ENCODE measurements at regions not wholly inside any gene's neighbourhood (a gene's known extent, or its start where the extent isn't known, plus 50 kb on each side); places are given as distances from the start of the nearest gene placed in this dataset.
A peak's percentile ranks its signal among the peaks of the same experiment; 100 is the strongest.

DNA sequence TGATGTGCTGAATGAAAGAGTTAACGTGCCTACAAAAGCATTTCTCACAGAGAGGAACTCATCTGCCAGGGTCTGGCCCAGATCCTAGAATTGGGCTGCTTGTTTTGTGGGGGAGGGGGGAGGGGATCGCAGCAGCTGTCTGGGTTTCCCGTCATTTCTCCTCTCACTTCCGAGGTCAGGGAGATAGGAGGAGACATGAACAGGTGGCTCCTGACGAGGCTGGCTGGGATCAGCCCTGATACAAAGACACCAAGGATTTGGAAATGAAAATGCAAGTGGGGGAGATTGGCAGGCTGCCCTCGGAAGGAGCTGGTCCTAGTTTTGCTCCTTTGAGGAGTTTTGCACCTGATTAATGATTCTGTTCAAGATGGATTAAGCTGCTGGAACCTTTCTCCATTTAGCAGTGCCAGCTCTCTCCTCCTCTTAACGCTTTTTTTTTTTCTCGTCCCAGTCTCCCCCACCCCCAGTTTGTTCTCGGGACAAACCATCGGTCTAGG is 86.8 kb upstream of the KMT2C start:
- Histone ChIP-seq H3K27ac (ENCODE audit: low read depth) (no peak overlapping the region), H3F3A (replicated peaks; ENCODE audit: low read depth) (no peaks in the 10 kb centered on the region), H3K4me2 (peak overlapping the region; percentile 57; the same call in 1 of the 2 replicates), H3K4me1 (ENCODE audit: insufficient read depth) (peaks cover 16% of the 10 kb centered on the region), H2AFZ (peak overlapping the region; percentile 97), H3K36me3 (ENCODE audit: insufficient read depth) (no peaks in the 10 kb centered on the region), H3K79me2 (replicated peaks; ENCODE audit: insufficient read depth) (no peaks in the 10 kb centered on the region), H3K9me2 (ENCODE audit: insufficient read depth) (no peaks in the 10 kb centered on the region), H3K27me3 (ENCODE audit: insufficient read depth) (no peaks in the 10 kb centered on the region), H4K20me1 (replicated peaks; ENCODE audit: insufficient read depth) (no peaks in the 10 kb centered on the region), H3K4me3 (no peak overlapping the region)
- H3K4me1 Mint-ChIP-seq, result peaks cover 20% of the 10 kb centered on the region
- no peak overlapping the region for H3K27ac Mint-ChIP-seq
- TF ChIP-seq EZH2phosphoT487 (IDR thresholded peaks at IDR 0.05; ENCODE audit: unreplicated experiment) (no peak), STAT1 (IDR thresholded peaks at IDR 0.05; ENCODE audit: unreplicated experiment) (no peak), JUNB (IDR thresholded peaks at IDR 0.05; ENCODE audit: unreplicated experiment) (no peak), ZNF331 (CRISPR knock-in tag; IDR thresholded peaks at IDR 0.05; ENCODE audit: low read depth) (no peak), POLR2AphosphoS5 (IDR thresholded peaks at IDR 0.05; ENCODE audit: low read depth) (no peak), ZNF114 (CRISPR knock-in tag; IDR thresholded peaks at IDR 0.05) (no peak), NANOG (IDR thresholded peaks at IDR 0.05; ENCODE audit: borderline replicate concordance) (no peak), EZH2 (IDR thresholded peaks at IDR 0.05; ENCODE audit: low read depth, unreplicated experiment) (no peak), CREB1 (CRISPR knock-in tag; IDR thresholded peaks at IDR 0.05; ENCODE audit: low read depth) (no peak)
- TF ChIP-seq, protein P1, sequence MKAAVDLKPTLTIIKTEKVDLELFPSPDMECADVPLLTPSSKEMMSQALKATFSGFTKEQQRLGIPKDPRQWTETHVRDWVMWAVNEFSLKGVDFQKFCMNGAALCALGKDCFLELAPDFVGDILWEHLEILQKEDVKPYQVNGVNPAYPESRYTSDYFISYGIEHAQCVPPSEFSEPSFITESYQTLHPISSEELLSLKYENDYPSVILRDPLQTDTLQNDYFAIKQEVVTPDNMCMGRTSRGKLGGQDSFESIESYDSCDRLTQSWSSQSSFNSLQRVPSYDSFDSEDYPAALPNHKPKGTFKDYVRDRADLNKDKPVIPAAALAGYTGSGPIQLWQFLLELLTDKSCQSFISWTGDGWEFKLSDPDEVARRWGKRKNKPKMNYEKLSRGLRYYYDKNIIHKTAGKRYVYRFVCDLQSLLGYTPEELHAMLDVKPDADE (IDR thresholded peaks at IDR 0.05), result no peak
- TF ChIP-seq, protein P2, sequence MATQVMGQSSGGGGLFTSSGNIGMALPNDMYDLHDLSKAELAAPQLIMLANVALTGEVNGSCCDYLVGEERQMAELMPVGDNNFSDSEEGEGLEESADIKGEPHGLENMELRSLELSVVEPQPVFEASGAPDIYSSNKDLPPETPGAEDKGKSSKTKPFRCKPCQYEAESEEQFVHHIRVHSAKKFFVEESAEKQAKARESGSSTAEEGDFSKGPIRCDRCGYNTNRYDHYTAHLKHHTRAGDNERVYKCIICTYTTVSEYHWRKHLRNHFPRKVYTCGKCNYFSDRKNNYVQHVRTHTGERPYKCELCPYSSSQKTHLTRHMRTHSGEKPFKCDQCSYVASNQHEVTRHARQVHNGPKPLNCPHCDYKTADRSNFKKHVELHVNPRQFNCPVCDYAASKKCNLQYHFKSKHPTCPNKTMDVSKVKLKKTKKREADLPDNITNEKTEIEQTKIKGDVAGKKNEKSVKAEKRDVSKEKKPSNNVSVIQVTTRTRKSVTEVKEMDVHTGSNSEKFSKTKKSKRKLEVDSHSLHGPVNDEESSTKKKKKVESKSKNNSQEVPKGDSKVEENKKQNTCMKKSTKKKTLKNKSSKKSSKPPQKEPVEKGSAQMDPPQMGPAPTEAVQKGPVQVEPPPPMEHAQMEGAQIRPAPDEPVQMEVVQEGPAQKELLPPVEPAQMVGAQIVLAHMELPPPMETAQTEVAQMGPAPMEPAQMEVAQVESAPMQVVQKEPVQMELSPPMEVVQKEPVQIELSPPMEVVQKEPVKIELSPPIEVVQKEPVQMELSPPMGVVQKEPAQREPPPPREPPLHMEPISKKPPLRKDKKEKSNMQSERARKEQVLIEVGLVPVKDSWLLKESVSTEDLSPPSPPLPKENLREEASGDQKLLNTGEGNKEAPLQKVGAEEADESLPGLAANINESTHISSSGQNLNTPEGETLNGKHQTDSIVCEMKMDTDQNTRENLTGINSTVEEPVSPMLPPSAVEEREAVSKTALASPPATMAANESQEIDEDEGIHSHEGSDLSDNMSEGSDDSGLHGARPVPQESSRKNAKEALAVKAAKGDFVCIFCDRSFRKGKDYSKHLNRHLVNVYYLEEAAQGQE (IDR thresholded peaks at IDR 0.05; ENCODE audit: unreplicated experiment), result no peak
- TF ChIP-seq, protein P3, sequence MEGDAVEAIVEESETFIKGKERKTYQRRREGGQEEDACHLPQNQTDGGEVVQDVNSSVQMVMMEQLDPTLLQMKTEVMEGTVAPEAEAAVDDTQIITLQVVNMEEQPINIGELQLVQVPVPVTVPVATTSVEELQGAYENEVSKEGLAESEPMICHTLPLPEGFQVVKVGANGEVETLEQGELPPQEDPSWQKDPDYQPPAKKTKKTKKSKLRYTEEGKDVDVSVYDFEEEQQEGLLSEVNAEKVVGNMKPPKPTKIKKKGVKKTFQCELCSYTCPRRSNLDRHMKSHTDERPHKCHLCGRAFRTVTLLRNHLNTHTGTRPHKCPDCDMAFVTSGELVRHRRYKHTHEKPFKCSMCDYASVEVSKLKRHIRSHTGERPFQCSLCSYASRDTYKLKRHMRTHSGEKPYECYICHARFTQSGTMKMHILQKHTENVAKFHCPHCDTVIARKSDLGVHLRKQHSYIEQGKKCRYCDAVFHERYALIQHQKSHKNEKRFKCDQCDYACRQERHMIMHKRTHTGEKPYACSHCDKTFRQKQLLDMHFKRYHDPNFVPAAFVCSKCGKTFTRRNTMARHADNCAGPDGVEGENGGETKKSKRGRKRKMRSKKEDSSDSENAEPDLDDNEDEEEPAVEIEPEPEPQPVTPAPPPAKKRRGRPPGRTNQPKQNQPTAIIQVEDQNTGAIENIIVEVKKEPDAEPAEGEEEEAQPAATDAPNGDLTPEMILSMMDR (conservative IDR thresholded peaks at IDR 0.05; ENCODE audit: low read depth in 2 of 2), result no peak
- peak; percentile 54; the same call in 2 of the 3 replicates for ATAC-seq
- DNase-seq (ENCODE audit: low spot score), result peak; percentile 25
- H3K36me3 Mint-ChIP-seq (ENCODE audit: low read depth), result peaks cover 3% of the 10 kb centered on the region; the same call in 2 of the 3 replicates
- peaks cover 10% of the 10 kb centered on the region; the same call in 2 of the 3 replicates for H3K9me3 Mint-ChIP-seq
- H3K27me3 Mint-ChIP-seq (ENCODE audit: insufficient read depth, low read depth, poor library complexity), result peaks cover 9% of the 10 kb centered on the region
- H3K4me3 Mint-ChIP-seq, result no peak overlapping the region
